Neural progenitor cell (in vitro differentiated cells): ENCODE measurements at regions not wholly inside any gene's neighbourhood (a gene's known extent, or its start where the extent isn't known, plus 50 kb on each side); places are given as distances from the start of the nearest gene placed in this dataset.

ENCODE experiments used
- DNase-seq: peaks from one replicate; pipeline ENCODE4 v3.0.0-alpha.2; 2016; ENCODE audit warnings: low spot score
- H2AFZ ChIP-seq: fragments of 200-600 bp; sonication (generic); replicated peaks from 2 replicates; pipeline ENCODE4 v1.6.1; 2016; ENCODE audit warnings: antibody characterized with exemption
- H3F3A ChIP-seq: fragments of 200-600 bp; sonication (generic); 2 replicates; pipeline ENCODE4 v1.6.1; 2016; ENCODE audit warnings: antibody characterized with exemption, low read depth
- H3K27ac ChIP-seq: fragments of 200-600 bp; sonication (generic); 2 replicates; pipeline ENCODE4 v1.5.1; 2016; ENCODE audit warnings: mild to moderate bottlenecking
- H3K27me3 ChIP-seq: fragments of 200-600 bp; sonication (generic); 2 replicates; pipeline ENCODE4 v1.6.1; 2016; ENCODE audit warnings: mild to moderate bottlenecking, moderate library complexity
- H3K36me3 ChIP-seq: fragments of 200-600 bp; sonication (generic); 2 replicates; pipeline ENCODE4 v1.5.1; 2016
- H3K4me1 ChIP-seq: fragments of 200-600 bp; sonication (generic); 2 replicates; pipeline ENCODE4 v1.6.1; 2016; ENCODE audit warnings: mixed run types
- H3K4me2 ChIP-seq: fragments of 200-600 bp; sonication (generic); 2 replicates; pipeline ENCODE4 v1.6.1; 2016
- H3K4me3 ChIP-seq: fragments of 200-600 bp; sonication (generic); 2 replicates; pipeline ENCODE4 v1.5.1; 2016
- H3K79me2 ChIP-seq: fragments of 200-600 bp; sonication (generic); 2 replicates; pipeline ENCODE4 v1.6.1; 2016; ENCODE audit warnings: low read depth
- H3K9ac ChIP-seq: fragments of 200-600 bp; sonication (generic); 2 replicates; pipeline ENCODE4 v1.6.1; 2016
- H3K9me3 ChIP-seq: fragments of 200-600 bp; sonication (generic); 2 replicates; pipeline ENCODE4 v1.5.1; 2016; ENCODE audit warnings: low read depth
- H4K20me1 ChIP-seq: fragments of 200-600 bp; sonication (generic); 2 replicates; pipeline ENCODE4 v1.6.1; 2016; ENCODE audit warnings: low read depth
- H3K27ac Mint-ChIP-seq: 3 replicates; pipeline ENCODE4 v1.8.0; 2021; ENCODE audit warnings: mixed read lengths
- H3K27me3 Mint-ChIP-seq: 2 replicates; pipeline ENCODE4 v1.8.0; 2022; ENCODE audit warnings: low read depth, mild to moderate bottlenecking, inconsistent platforms, moderate library complexity, mixed read lengths; ENCODE audit not compliant: insufficient read depth
- H3K36me3 Mint-ChIP-seq: 3 replicates; pipeline ENCODE4 v1.8.0; 2021; ENCODE audit warnings: mixed read lengths
- H3K4me1 Mint-ChIP-seq: 3 replicates; pipeline ENCODE4 v1.8.0; 2021; ENCODE audit warnings: mixed read lengths
- H3K4me3 Mint-ChIP-seq: 3 replicates; pipeline ENCODE4 v1.8.0; 2021; ENCODE audit warnings: mild to moderate bottlenecking, moderate library complexity, mixed read lengths
- H3K9me3 Mint-ChIP-seq: 3 replicates; pipeline ENCODE4 v1.8.0; 2020; ENCODE audit warnings: mixed read lengths
- CTCF ChIP-seq: fragments of 200-600 bp; sonication (generic); IDR thresholded peaks from 2 replicates; pipeline ENCODE4 v1.5.1; 2017; ENCODE audit warnings: antibody characterized with exemption, mild to moderate bottlenecking
- EZH2 ChIP-seq: fragments of 200-600 bp; sonication (generic); IDR thresholded peaks from 2 replicates; pipeline ENCODE4 v1.6.1; 2017; ENCODE audit warnings: antibody characterized with exemption, mild to moderate bottlenecking, moderate library complexity
- EZH2phosphoT487 ChIP-seq: fragments of 200-600 bp; sonication (generic); IDR thresholded peaks from 2 replicates; pipeline ENCODE4 v1.6.1; 2017; ENCODE audit warnings: antibody characterized with exemption

- no peaks in the 10 kb centered on the region for H3K4me1 ChIP-seq
- peaks cover 12% of the 10 kb centered on the region for H3K9me3 Mint-ChIP-seq
- H3K27me3 Mint-ChIP-seq = no peaks in the 10 kb centered on the region
- H4K20me1 ChIP-seq = no peaks in the 10 kb centered on the region
- H3K4me3 ChIP-seq = no peak overlapping the region
- no peaks in the 10 kb centered on the region for H3F3A ChIP-seq
- H3K4me3 Mint-ChIP-seq = no peak overlapping the region
- TF ChIP-seq EZH2 (no peak), EZH2phosphoT487 (no peak), CTCF (no peak)
- no peaks in the 10 kb centered on the region for H3K27me3 ChIP-seq
- no peaks in the 10 kb centered on the region for H3K36me3 Mint-ChIP-seq
- no peak overlapping the region for H3K4me2 ChIP-seq
- no peak overlapping the region for H3K27ac Mint-ChIP-seq
- no peak overlapping the region for H3K27ac ChIP-seq
- H3K36me3 ChIP-seq = no peaks in the 10 kb centered on the region
- no peaks in the 10 kb centered on the region for H3K9me3 ChIP-seq
- no peak overlapping the region for H2AFZ ChIP-seq
- no peak overlapping the region for H3K9ac ChIP-seq
- H3K79me2 ChIP-seq = no peaks in the 10 kb centered on the region
- no peaks in the 10 kb centered on the region for H3K4me1 Mint-ChIP-seq
- no peak for DNase-seq
Observed at GRCh38 chr4:135177321-135177720, 975.7 kb upstream of the PABPC4L start.

GRCh38 chr4:135166661-135167060 lies 965.1 kb upstream of the PABPC4L start:
- no peaks in the 10 kb centered on the region for H3F3A ChIP-seq
- no peaks in the 10 kb centered on the region for H4K20me1 ChIP-seq
- no peaks in the 10 kb centered on the region for H3K79me2 ChIP-seq
- H3K4me1 ChIP-seq = no peaks in the 10 kb centered on the region
- no peak overlapping the region for H3K27ac Mint-ChIP-seq
- no peak overlapping the region for H3K4me3 Mint-ChIP-seq
- H3K9me3 ChIP-seq = no peaks in the 10 kb centered on the region
- no peak for DNase-seq
- H3K27ac ChIP-seq = no peak overlapping the region
- H3K27me3 ChIP-seq = no peaks in the 10 kb centered on the region
- H3K27me3 Mint-ChIP-seq = peaks cover 2% of the 10 kb centered on the region
- no peak overlapping the region for H3K4me2 ChIP-seq
- H3K36me3 ChIP-seq = no peaks in the 10 kb centered on the region
- H3K4me3 ChIP-seq = no peak overlapping the region
- no peak overlapping the region for H2AFZ ChIP-seq
- TF ChIP-seq CTCF (no peak), EZH2phosphoT487 (no peak), EZH2 (no peak)
- H3K9ac ChIP-seq = no peak overlapping the region
- H3K4me1 Mint-ChIP-seq = peaks cover 4% of the 10 kb centered on the region
- peaks cover under 1% of the 10 kb centered on the region for H3K9me3 Mint-ChIP-seq
- H3K36me3 Mint-ChIP-seq = no peaks in the 10 kb centered on the region

- Histone ChIP-seq H3K27me3 (no peaks in the 10 kb centered on the region), H3K9ac (no peak overlapping the region), H3K36me3 (no peaks in the 10 kb centered on the region), H3K4me1 (no peaks in the 10 kb centered on the region), H3K79me2 (no peaks in the 10 kb centered on the region), H3K27ac (no peak overlapping the region), H3K4me2 (no peak overlapping the region), H3K4me3 (no peak overlapping the region), H2AFZ (no peak overlapping the region), H3K9me3 (no peaks in the 10 kb centered on the region), H3F3A (no peaks in the 10 kb centered on the region), H4K20me1 (no peaks in the 10 kb centered on the region)
- peaks cover 4% of the 10 kb centered on the region for H3K4me1 Mint-ChIP-seq
- TF ChIP-seq EZH2phosphoT487 (no peak), CTCF (no peak), EZH2 (no peak)
- no peaks in the 10 kb centered on the region for H3K9me3 Mint-ChIP-seq
- DNase-seq = no peak
- no peaks in the 10 kb centered on the region for H3K27me3 Mint-ChIP-seq
- H3K4me3 Mint-ChIP-seq = no peak overlapping the region
- no peak overlapping the region for H3K27ac Mint-ChIP-seq
- H3K36me3 Mint-ChIP-seq = no peaks in the 10 kb centered on the region
Observed at GRCh38 chr4:135164601-135165000, 963.0 kb upstream of the PABPC4L start.

GRCh38 chr4:135144498-135144897 lies 942.9 kb upstream of the PABPC4L start:
- Mint-ChIP-seq H3K4me1 (no peaks in the 10 kb centered on the region), H3K4me3 (no peak overlapping the region), H3K9me3 (no peaks in the 10 kb centered on the region), H3K27ac (no peak overlapping the region), H3K27me3 (no peaks in the 10 kb centered on the region), H3K36me3 (no peaks in the 10 kb centered on the region)
- Histone ChIP-seq H3K4me1 (no peaks in the 10 kb centered on the region), H3K27ac (no peak overlapping the region), H3K27me3 (no peaks in the 10 kb centered on the region), H3K36me3 (no peaks in the 10 kb centered on the region), H4K20me1 (no peaks in the 10 kb centered on the region), H3K4me2 (no peak overlapping the region), H2AFZ (no peak overlapping the region), H3K79me2 (no peaks in the 10 kb centered on the region), H3F3A (no peaks in the 10 kb centered on the region), H3K9me3 (no peaks in the 10 kb centered on the region), H3K4me3 (no peak overlapping the region), H3K9ac (no peak overlapping the region)
- DNase-seq = no peak
- TF ChIP-seq EZH2 = no peak
- TF ChIP-seq CTCF = no peak
- TF ChIP-seq EZH2phosphoT487 = no peak
